ENCODE measurements at regions not wholly inside any gene's neighbourhood (a gene's known extent, or its start where the extent isn't known, plus 50 kb on each side); places are given as distances from the start of the nearest gene placed in this dataset.

GRCh38 chr2:78775291-78775690 is 250.2 kb upstream of the REG3G start:
- no peak overlapping the region for H3K27ac ChIP-seq
- no peak for TF ChIP-seq CTCF (conservative IDR thresholded peaks at IDR 0.05; ENCODE audit: low read depth)
- CTCF ChIA-PET: no interaction called here
- DNase-seq (ENCODE audit: low spot score): no peak
- POLR2A ChIA-PET (ENCODE audit: low non-redundant PET): no interaction called here

- ChIA-PET POLR2A (ENCODE audit: low non-redundant PET) (no interaction called here), CTCF (no interaction called here)
- no peak for DNase-seq (ENCODE audit: low spot score)
- no peak for TF ChIP-seq CTCF (conservative IDR thresholded peaks at IDR 0.05; ENCODE audit: low read depth)
- no peak overlapping the region for H3K27ac ChIP-seq
These were observed 246.6 kb upstream of the REG3G start for GRCh38 chr2:78778756-78779510.

- H3K27ac ChIP-seq: no peak overlapping the region
- ChIA-PET POLR2A (ENCODE audit: low non-redundant PET) (no interaction called here), CTCF (no interaction called here)
- no peak for DNase-seq (ENCODE audit: low spot score)
- no peak for TF ChIP-seq CTCF (conservative IDR thresholded peaks at IDR 0.05; ENCODE audit: low read depth)
These were observed 245.7 kb upstream of the REG3G start for GRCh38 chr2:78779761-78780160.

- ChIA-PET POLR2A (ENCODE audit: low non-redundant PET) (no interaction called here), CTCF (no interaction called here)
- no peak for DNase-seq (ENCODE audit: low spot score)
- H3K27ac ChIP-seq: no peak overlapping the region
- no peak for TF ChIP-seq CTCF (conservative IDR thresholded peaks at IDR 0.05; ENCODE audit: low read depth)
These were observed 245.2 kb upstream of the REG3G start for GRCh38 chr2:78780256-78780655.

- POLR2A ChIA-PET (ENCODE audit: low non-redundant PET): no interaction called here
- no peak for DNase-seq (ENCODE audit: low spot score)
- CTCF ChIA-PET: interaction anchor here (0.6 kb wide), 1 partner anchor 14 kb away, joined by 6 read pairs; no protein-coding TSS in a partner anchor
- TF ChIP-seq CTCF (conservative IDR thresholded peaks at IDR 0.05; ENCODE audit: low read depth): no peak
- no peak overlapping the region for H3K27ac ChIP-seq
These were observed 244.5 kb upstream of the REG3G start for GRCh38 chr2:78780864-78781583.

GRCh38 chr2:78782196-78782595 is 243.3 kb upstream of the REG3G start:
- CTCF ChIA-PET: interaction anchor here (0.5 kb wide), 1 partner anchor 18 kb away, joined by 4 read pairs; no protein-coding TSS in a partner anchor
- no peak for DNase-seq (ENCODE audit: low spot score)
- H3K27ac ChIP-seq: no peak overlapping the region
- POLR2A ChIA-PET (ENCODE audit: low non-redundant PET): no interaction called here
- TF ChIP-seq CTCF (conservative IDR thresholded peaks at IDR 0.05; ENCODE audit: low read depth): no peak

All from RWPE1 (cell line).